Hematopoietic multipotent progenitor cell treated with erythropoietin and hydrocortisone succinate and interleukin-3 and kit ligand, for 8 days (in vitro differentiated cells): ENCODE measurements at regions not wholly inside any gene's neighbourhood (a gene's known extent, or its start where the extent isn't known, plus 50 kb on each side); places are given as distances from the start of the nearest gene placed in this dataset.
"Not testable (repeated sequence)": the region's sequence is repeated elsewhere in the genome, so short reads cannot be mapped to it uniquely, and the experiment has no call there.

Experiments used
- DNase-seq: peaks from one replicate; pipeline ENCODE4 v3.0.0-alpha.2; 2015

GRCh38 chr15:31606931-31607497, 280.4 kb downstream of the KLF13 start:
- DNase-seq = no peak

GRCh38 chr15:31607656-31608055, 281.0 kb downstream of the KLF13 start:
- DNase-seq = no peak

DNA sequence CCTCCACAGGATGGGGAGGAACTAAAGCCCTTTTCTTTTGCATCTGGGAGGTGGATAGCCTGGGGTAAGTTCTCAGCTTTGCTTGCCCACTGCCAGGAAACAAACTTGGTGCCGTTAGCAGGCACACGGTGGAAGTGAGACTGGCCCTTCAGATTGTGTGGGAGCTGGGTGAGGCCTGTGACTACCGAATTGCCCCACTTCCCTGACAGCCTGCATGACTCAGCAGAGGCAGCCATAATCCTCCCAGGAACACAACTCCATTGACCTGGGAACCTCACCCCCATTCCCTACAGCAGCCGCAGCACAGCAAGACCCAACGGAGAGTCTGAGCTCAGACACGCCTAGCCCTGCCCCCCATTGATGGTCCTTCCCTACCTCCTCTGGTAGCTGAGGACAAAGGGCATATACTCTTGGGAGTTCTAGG, 282.6 kb downstream of the KLF13 start:
- DNase-seq = no peak

- DNase-seq = no peak
Observed at GRCh38 chr15:31609906-31610305, 283.3 kb downstream of the KLF13 start.

GRCh38 chr15:31615643-31616415, 289.2 kb downstream of the KLF13 start:
- DNase-seq = no peak

DNA sequence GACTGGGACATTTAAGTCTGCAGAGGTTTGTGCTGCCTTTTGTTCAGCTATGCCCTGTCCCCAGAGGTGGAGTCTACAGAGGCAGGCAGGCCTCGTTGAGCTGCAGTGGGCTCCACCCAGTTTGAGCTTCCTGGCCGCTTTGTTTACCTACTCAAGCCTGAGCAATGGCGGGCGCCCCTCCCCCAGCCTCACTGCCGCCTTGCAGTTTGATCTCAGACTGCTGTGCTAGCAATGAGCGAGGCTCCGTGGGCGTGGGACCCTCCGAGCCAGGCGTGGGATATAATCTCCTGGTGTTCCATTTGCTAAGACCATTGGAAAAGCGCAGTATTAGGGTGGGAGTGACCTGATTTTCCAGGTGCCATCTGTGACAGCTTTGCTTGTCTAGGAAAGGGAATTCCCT, 296.7 kb downstream of the KLF13 start:
- not testable (repeated sequence) for DNase-seq

DNA sequence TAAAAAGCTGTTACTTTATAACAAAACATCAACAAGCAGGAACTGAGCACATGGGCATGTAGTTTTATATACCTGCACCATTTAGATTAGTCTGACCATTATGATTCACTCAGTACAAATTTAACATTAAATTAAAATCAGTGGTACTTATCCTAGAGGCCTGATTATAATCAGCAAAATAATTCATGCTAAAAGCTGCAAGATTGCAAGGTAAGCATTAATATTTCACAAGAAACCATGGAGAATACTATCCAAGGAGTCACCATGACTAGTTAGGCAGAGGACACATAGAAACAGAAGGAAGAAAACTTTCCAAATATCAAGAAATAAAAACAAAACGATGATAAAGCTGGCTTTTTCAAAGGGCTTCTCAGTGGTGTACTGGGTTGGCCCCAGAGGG, 297.5 kb downstream of the KLF13 start:
- not testable (repeated sequence) for DNase-seq

DNA sequence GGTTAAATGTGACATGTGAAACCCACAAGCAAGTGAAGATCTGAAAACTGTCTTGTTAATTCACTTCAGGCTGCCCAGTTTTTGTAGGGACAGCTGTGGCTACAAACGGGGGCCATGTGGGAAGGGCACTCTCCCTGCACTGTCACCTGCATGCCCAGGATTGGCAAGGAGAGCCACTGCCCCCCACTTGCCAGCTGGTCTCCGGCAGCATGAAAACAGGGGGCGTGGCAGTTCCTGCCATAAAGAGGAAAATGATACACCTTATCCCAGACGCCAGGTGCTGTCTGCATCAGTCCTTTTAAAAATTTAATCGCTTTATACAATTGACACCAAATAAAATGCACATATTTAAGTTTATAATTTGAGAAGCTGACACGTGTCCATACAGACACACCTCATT, 309.1 kb downstream of the KLF13 start:
- not testable (repeated sequence) for DNase-seq

DNA sequence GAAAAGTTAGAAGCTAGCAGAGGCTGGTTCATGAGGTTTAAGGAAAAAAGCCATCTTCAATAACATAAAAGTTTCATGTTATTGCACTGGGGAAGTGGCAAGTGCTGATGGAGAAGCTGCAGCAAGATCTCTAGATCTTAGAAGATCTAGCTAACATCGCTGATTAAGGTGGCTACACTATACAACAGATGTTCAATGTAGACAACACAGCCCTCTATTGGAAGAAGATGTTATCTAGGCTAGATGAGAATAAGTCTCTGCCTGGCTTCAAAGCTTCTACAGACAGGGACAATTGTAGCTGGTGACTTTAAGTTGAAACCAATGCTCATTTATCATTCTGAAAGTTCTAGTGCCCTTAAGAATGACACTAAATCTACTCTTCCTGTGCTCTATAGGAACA, 310.3 kb downstream of the KLF13 start:
- not testable (repeated sequence) for DNase-seq

DNA sequence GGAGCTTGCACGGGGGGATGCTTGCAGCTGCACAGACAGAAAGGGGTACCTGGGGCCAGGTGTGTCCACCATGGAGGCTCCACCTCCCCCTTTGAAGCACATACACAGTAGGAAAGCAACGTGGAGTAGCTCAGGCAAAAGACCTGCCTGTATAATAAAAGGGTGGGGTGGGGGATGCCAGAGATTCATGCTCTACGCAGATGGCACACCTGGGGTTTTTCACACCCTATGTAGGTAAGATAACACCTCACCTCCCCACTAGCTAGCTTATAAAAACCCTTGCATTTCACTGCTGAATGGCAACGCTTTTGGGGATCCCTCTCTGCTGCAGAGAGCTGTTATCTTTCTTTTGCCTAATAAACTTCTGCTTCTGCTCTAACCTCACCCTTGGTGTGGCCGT, 317.3 kb downstream of the KLF13 start:
- DNase-seq = not testable (repeated sequence)

DNA sequence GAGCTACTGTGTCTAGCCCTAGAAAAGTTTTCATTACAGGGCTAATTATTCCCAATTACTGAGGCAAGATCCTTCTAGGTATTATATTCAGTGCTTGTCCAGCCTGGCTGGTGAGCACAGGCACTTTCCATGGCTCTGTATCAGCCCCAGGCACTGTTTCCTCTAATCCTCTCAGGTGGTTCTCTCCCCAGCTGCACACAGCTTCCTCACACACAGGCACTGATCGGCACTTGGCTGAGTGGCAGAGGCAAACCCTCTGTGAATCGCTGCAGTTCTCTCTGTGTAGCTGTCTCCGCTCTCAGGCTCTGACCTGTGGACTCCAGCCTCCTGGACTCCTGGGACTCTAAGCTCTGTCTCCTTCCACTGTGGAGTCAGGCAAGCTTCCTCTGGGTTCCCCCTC, 318.1 kb downstream of the KLF13 start:
- DNase-seq = not testable (repeated sequence)

- DNase-seq = not testable (repeated sequence)
Observed at GRCh38 chr15:31647337-31647826, 320.7 kb downstream of the KLF13 start.

GRCh38 chr15:31649634-31650033, 323.0 kb downstream of the KLF13 start:
- not testable (repeated sequence) for DNase-seq

DNA sequence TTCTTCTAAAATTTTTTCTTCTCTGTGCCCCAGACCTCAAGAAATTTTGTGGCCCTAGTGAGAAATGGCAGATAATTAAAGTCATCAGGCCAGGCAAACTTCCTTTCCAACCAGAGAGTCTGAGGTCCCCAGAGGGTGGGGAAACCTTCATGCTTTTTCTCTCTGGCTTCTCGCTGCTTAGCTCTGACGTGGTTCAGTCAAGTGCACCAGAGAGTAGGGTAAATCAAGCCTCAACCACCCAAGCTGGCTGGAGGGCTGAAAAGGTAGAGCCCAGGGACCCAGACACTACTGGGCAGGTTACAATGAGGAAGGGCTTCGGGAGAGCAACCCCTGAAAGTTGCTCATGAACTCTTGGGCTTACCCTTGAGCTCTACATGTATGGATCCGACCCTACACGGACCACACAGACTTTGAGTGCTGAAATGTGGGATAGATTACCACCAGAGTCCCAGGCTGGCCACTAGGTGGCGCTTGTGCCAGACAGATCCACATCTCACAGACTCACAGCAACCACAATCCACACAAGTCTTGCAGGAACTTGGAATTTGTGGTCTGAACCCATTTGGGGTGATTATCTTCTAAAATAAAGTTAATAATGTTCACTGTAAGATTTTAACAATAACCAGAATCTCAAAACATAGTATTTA, 323.5 kb downstream of the KLF13 start:
- not testable (repeated sequence) for DNase-seq

DNA sequence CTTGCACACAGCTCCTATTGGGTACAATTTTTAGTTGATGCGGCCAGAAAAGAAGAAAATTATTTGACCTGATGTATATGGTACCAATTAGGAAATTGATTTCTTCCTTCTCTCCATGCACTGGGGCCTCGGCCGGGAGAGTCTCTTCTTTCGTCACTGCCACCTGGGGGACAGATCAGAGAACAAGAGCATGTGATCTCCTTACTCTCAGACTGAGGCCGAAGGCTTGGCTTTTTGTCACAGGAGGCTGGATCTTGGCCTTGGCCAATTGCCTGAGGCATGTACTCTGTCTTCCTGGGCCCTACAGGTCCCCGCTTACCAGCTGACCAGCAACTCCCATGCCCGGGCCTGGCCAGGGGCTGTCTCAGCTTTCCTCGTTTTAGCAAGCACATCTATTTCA, 330.3 kb downstream of the KLF13 start:
- not testable (repeated sequence) for DNase-seq

- DNase-seq = no peak
Observed at GRCh38 chr15:31660816-31661215, 334.2 kb downstream of the KLF13 start.

- DNase-seq = not testable (repeated sequence)
Observed at GRCh38 chr15:31665732-31666131, 339.1 kb downstream of the KLF13 start.

DNA sequence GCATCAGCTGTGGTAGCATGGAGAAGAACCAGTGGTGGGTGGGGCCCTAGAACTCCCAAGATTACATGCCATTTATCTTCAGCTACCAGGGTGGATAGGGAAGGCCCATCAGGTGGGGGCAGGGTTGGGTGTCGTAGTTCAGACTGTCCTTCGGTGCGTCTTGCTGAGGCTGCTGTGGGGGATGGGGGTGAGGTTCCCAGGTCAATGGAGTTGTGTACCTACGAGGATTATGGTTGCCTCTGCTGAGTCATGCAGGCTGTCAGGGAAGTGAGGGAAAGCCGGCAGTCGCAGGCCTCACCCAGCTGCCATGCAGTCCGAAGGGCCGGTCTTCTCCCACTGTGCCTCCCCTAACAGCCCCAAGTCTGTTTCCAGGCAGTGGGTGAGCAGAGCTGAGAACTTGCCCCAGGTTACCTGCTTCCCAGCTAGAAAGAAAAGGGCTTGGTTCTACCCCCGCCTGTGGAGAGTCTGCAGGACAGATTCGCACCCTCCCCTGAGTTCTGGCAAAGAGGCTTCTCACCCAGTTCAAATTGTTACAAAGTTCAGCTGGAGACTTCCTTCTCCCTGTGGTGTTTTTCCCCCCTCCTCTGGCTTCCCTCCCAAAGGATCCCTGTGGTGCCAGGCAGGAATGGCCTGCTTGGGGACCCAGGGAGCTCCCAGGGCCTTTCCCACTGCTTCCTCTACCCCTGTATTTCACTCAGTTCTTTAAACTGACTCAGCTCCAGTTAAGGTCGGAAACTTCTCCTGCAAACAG, 342.7 kb downstream of the KLF13 start:
- not testable (repeated sequence) for DNase-seq

DNA sequence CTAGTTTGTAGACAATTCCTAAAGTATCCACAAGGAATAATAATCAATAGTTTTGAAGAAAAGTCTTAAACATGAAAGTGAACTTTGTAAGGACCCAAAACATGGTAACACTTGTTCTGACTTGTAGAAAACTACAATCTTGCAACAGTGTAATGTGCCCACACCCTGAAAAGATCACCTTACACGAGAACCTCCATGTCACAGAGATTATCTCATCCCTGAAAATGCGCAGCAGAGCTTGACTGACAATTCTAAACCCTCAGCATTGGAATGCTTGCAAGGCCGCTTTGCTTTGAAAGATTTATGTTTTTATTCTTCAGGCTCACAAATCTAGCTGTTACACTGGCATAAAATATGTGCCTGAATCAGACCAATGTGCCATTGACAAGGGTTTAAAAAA, 346.6 kb downstream of the KLF13 start:
- not testable (repeated sequence) for DNase-seq

GRCh38 chr15:31681529-31682259, 348.6 kb upstream of the CHRNA7 start:
- not testable (repeated sequence) for DNase-seq

DNA sequence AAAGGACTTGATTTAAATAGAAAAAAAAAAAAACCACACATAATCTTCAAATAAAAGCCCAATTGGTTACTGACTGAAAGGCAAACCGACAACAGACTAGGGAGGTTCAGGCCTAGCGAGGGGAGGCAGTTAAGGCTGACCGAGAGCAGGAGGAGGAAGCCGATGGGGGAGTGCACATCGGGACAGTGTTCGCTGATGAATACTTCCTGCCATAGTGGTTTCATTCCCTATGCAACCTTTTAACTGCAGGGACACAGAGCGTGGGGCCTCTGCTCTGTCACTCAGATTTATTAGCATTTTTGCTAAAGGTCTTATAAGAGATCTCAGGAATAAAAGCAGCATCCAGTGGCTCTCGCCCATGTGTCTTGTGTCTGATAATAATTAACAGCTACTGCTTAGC, 343.2 kb upstream of the CHRNA7 start:
- not testable (repeated sequence) for DNase-seq

DNA sequence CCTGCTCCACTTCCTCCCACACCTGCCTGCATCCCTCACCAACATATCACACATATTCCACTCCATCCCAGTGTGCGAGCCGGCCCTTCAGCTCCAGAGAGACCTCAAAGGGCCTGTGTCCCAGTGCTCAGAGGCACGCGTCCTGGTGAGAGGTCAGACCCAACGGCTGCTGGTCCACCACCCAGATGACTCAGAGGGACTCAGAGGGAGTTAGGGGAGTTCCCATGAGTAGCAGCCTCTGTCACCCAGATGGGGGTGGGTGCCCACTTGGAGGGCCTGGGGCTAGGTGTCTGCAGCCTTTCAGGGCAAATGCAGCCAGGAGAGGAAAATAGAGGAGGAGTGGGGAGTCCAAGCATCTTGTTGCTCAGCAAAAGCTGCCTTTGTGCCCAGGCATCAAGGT, 333.8 kb upstream of the CHRNA7 start:
- not testable (repeated sequence) for DNase-seq
